Gastrocnemius medialis (tissue), 4 donors: ENCODE measurements at regions not wholly inside any gene's neighbourhood (a gene's known extent, or its start where the extent isn't known, plus 50 kb on each side); places are given as distances from the start of the nearest gene placed in this dataset.

Experiments
- ATAC-seq, 2 donors: fragments of 150-250 bp; one replicate each; pipeline ENCODE4 v1.9.1; 2016
- DNase-seq, 2 donors: peaks; one replicate each; pipeline ENCODE4 v3.0.0-alpha.2; 2019
- H3K27ac ChIP-seq, 4 donors: fragments of 200-600 bp; sonication (generic); 1 replicate in 1 of 4; 2 replicates in 3 of 4; pipeline ENCODE4 v1.5.1; 2016 to 2018; ENCODE audit warnings: mild to moderate bottlenecking in 2 of 4, moderate library complexity in 1 of 4
- H3K27me3 ChIP-seq, 3 donors: fragments of 200-600 bp; sonication (generic) in 2 of 3; 1 replicate in 1 of 3; 2 replicates in 2 of 3; pipeline versions ENCODE4 v1.5.1 to v1.6.0; 2016 to 2019; ENCODE audit warnings: mild to moderate bottlenecking in 1 of 3, moderate library complexity in 1 of 3
- H3K36me3 ChIP-seq, 2 donors: fragments of 200-600 bp; sonication (generic) in 1 of 2; one replicate each; pipeline ENCODE4 v1.5.1; 2017 to 2018
- H3K4me1 ChIP-seq, 2 donors: fragments of 200-600 bp; sonication (generic) in 1 of 2; one replicate each; pipeline ENCODE4 v1.5.1; 2016 to 2017; ENCODE audit warnings: mild to moderate bottlenecking in 2 of 2
- H3K4me3 ChIP-seq, 4 donors: fragments of 200-600 bp; sonication (generic) in 3 of 4; 1 replicate in 1 of 4; 2 replicates in 3 of 4; pipeline ENCODE4 v1.5.1; 2016 to 2019; ENCODE audit warnings: mild to moderate bottlenecking in 2 of 4
- H3K9me3 ChIP-seq, 3 donors: fragments of 200-600 bp; sonication (generic) in 2 of 3; 1 replicate in 1 of 3; 2 replicates in 2 of 3; pipeline ENCODE4 v1.5.1; 2016 to 2019
- POLR2A ChIP-seq, 2 donors: fragments of 450-650 bp; IDR thresholded peaks; one replicate each; pipeline ENCODE4 v1.6.1; 2017; ENCODE audit warnings: antibody characterized with exemption in 2 of 2, mild to moderate bottlenecking in 2 of 2, moderate library complexity in 2 of 2
- in situ Hi-C, 4 donors: fragments of 200-750 bp; cut with MboI; loops; one replicate each; pipeline versions ENCODE4 v1.15.0 to v1.8.0; 2017; ENCODE audit warnings: low sequenced_read_pairs in 4 of 4
- intact Hi-C: fragments of 100-400 bp; cut with DNase I; formaldehyde crosslinking; loops from one replicate; pipeline ENCODE4 v1.15.1; 2023; ENCODE audit warnings: low total_unique reads
- TF ChIP-seq, protein P1 (sequence below), 5 experiments: fragments of 450-650 bp in 3 of 5; fragments of 200-600 bp in 2 of 5; sonication (generic) in 2 of 5; IDR thresholded peaks in 4 of 5; conservative IDR thresholded peaks in 1 of 5; 1 replicate in 4 of 5; 2 replicates in 1 of 5; pipeline ENCODE4 v1.5.1; 2016 to 2019; ENCODE audit warnings: antibody characterized with exemption in 5 of 5, mild to moderate bottlenecking in 3 of 5, moderate library complexity in 3 of 5

GRCh38 chr12:92561543-92561899, 141.3 kb upstream of the PLEKHG7 start:
- Histone ChIP-seq H3K9me3 (no peaks in the 10 kb centered on the region), H3K36me3 (no peaks in the 10 kb centered on the region), H3K4me3 (no peak overlapping the region), H3K27ac (peak overlapping the region; percentile 33 to 66 (median 57)), H3K27me3 (no peaks in the 10 kb centered on the region), H3K4me1 (peaks cover 8 to 14% of the 10 kb centered on the region in 2 donors)
- in situ Hi-C loops (loop anchor here (10.0 to 25.0 kb wide), 5 partner anchors 417 to 1177 kb away; partner anchors contain the start of gene BTG1 (in 3 of the 4)), intact Hi-C loops (loop anchor here (5.0 kb wide), 1 partner anchor 94 kb away; no protein-coding TSS in a partner anchor)
- ATAC-seq, result peak; percentile 92 to 94
- peak; percentile 41 to 50 for DNase-seq
- TF ChIP-seq, protein P1, sequence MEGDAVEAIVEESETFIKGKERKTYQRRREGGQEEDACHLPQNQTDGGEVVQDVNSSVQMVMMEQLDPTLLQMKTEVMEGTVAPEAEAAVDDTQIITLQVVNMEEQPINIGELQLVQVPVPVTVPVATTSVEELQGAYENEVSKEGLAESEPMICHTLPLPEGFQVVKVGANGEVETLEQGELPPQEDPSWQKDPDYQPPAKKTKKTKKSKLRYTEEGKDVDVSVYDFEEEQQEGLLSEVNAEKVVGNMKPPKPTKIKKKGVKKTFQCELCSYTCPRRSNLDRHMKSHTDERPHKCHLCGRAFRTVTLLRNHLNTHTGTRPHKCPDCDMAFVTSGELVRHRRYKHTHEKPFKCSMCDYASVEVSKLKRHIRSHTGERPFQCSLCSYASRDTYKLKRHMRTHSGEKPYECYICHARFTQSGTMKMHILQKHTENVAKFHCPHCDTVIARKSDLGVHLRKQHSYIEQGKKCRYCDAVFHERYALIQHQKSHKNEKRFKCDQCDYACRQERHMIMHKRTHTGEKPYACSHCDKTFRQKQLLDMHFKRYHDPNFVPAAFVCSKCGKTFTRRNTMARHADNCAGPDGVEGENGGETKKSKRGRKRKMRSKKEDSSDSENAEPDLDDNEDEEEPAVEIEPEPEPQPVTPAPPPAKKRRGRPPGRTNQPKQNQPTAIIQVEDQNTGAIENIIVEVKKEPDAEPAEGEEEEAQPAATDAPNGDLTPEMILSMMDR (IDR thresholded peaks at IDR 0.05 in 4 of 5, conservative IDR thresholded peaks at IDR 0.05 in 1 of 5), result no peak
- no peak for TF ChIP-seq POLR2A (IDR thresholded peaks at IDR 0.05)

GRCh38 chr12:92560713-92561542, 141.9 kb upstream of the PLEKHG7 start:
- peaks cover 8 to 14% of the 10 kb centered on the region in 2 donors for H3K4me1 ChIP-seq
- ATAC-seq, result no peak
- in situ Hi-C loops, result loop anchor here (10.0 to 25.0 kb wide), 5 partner anchors 416 to 1176 kb away; partner anchors contain the start of gene BTG1 (in 3 of the 4)

DNA sequence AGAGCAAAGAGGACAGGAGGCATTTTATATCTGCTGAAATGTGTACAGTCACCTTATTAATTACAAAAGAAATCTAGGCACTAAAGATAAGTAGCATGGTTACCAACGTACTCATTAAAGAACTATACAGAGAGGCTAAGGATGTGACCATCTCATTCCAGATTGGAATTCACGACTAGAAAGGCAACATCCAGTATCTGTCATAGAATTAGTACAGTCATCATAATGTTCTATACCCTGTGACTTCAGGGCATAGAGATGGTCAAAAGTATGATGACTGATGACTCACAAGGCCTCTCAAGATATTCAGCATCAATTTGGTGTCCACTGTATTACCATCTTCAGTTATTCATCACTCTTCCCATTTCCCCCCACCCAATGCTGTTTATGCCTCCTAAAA, 144.0 kb upstream of the PLEKHG7 start:
- DNase-seq (no peak), ATAC-seq (no peak)
- no peaks in the 10 kb centered on the region for H3K27me3 ChIP-seq
- intact Hi-C loops, result loop anchor here (2.0 to 10.0 kb wide), 2 partner anchors 24 to 124 kb away; no protein-coding TSS in a partner anchor
- no peaks in the 10 kb centered on the region for H3K36me3 ChIP-seq
- TF ChIP-seq, protein P1 (IDR thresholded peaks at IDR 0.05 in 4 of 5, conservative IDR thresholded peaks at IDR 0.05 in 1 of 5), result no peak
- TF ChIP-seq POLR2A (IDR thresholded peaks at IDR 0.05), result no peak
- in situ Hi-C loops, result loop anchor here in 3 of 4 donors (25.0 kb wide), 2 partner anchors 422 to 972 kb away; partner anchors contain the start of gene BTG1 (in 2 of the 3)
- H3K9me3 ChIP-seq, result no peaks in the 10 kb centered on the region
- H3K4me1 ChIP-seq, result peaks cover 11 to 24% of the 10 kb centered on the region in 2 donors
- H3K27ac ChIP-seq, result no peak overlapping the region
- no peak overlapping the region for H3K4me3 ChIP-seq

More at GRCh38 chr12:92560713-92561542, 141.9 kb upstream of the PLEKHG7 start:
- intact Hi-C loops, result loop anchor here (5.0 kb wide), 1 partner anchor 94 kb away; no protein-coding TSS in a partner anchor
- no peaks in the 10 kb centered on the region for H3K9me3 ChIP-seq
- H3K27me3 ChIP-seq, result no peaks in the 10 kb centered on the region
- no peak for TF ChIP-seq POLR2A (IDR thresholded peaks at IDR 0.05)
- TF ChIP-seq, protein P1 (IDR thresholded peaks at IDR 0.05 in 4 of 5, conservative IDR thresholded peaks at IDR 0.05 in 1 of 5), result no peak
- H3K4me3 ChIP-seq, result no peak overlapping the region
- peak overlapping the region; percentile 33 to 66 (median 57) for H3K27ac ChIP-seq
- H3K36me3 ChIP-seq, result no peaks in the 10 kb centered on the region
- DNase-seq, result no peak

DNA sequence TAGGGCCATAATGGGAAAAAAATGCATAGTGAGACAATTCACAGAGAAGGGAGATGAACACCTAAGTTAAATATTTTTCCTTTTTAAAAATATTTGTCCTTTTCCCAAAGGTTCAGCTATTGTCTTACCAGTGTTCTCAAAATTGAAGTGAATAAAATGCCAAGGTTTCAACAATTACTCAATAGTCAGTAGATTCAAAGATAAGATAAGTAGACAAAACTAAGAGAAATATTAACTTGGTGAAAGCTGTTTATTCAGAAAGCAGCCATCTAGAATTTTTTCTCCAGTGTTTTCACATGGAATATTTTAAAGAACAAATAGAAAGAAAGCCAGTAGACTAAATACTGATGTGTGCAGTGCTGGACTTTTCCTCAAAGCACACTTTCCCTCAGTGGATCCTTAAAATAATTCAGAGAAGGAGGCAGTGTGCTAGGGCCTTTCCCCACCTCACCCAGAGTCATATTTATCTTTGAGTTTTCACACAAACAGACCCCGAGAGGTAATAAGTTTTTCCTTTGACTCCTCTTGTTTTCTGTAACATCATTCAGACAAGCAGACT, 144.5 kb upstream of the PLEKHG7 start:
- ATAC-seq, result no peak
- H3K4me1 ChIP-seq, result peaks cover 11 to 28% of the 10 kb centered on the region in 2 donors
- no peaks in the 10 kb centered on the region for H3K27me3 ChIP-seq
- no peak for DNase-seq
- H3K4me3 ChIP-seq, result no peak overlapping the region
- no peak overlapping the region for H3K27ac ChIP-seq
- no peaks in the 10 kb centered on the region for H3K36me3 ChIP-seq
- intact Hi-C loops, result loop anchor here (2.0 to 10.0 kb wide), 2 partner anchors 23 to 123 kb away; no protein-coding TSS in a partner anchor
- H3K9me3 ChIP-seq, result no peaks in the 10 kb centered on the region
- in situ Hi-C loops, result loop anchor here in 3 of 4 donors (25.0 kb wide), 2 partner anchors 421 to 971 kb away; partner anchors contain the start of gene BTG1 (in 2 of the 3)
- TF ChIP-seq POLR2A (IDR thresholded peaks at IDR 0.05), result no peak
- TF ChIP-seq, protein P1 (IDR thresholded peaks at IDR 0.05 in 4 of 5, conservative IDR thresholded peaks at IDR 0.05 in 1 of 5), result no peak
